ENCODE measurements at regions not wholly inside any gene's neighbourhood (a gene's known extent, or its start where the extent isn't known, plus 50 kb on each side); places are given as distances from the start of the nearest gene placed in this dataset.

GRCh38 chr7:98518159-98518947, 98.7 kb upstream of the NPTX2 start:
- no peak for DNase-seq (ENCODE audit: low read depth)
- H3K4me3 ChIP-seq (ENCODE audit: low read depth, low read length), result no peak overlapping the region
- TF ChIP-seq CTCF (IDR thresholded peaks at IDR 0.05; ENCODE audit: low read depth, low read length, missing control alignments), result no peak

GRCh38 chr7:98515201-98515600, 101.9 kb upstream of the NPTX2 start:
- no peak for TF ChIP-seq CTCF (IDR thresholded peaks at IDR 0.05; ENCODE audit: low read depth, low read length, missing control alignments)
- no peak for DNase-seq (ENCODE audit: low read depth)
- H3K4me3 ChIP-seq (ENCODE audit: low read depth, low read length), result no peak overlapping the region

- no peak for TF ChIP-seq CTCF (IDR thresholded peaks at IDR 0.05; ENCODE audit: low read depth, low read length, missing control alignments)
- no peak for DNase-seq (ENCODE audit: low read depth)
- no peak overlapping the region for H3K4me3 ChIP-seq (ENCODE audit: low read depth, low read length)
These were observed 102.7 kb upstream of the NPTX2 start for GRCh38 chr7:98514211-98515031.

- TF ChIP-seq CTCF (IDR thresholded peaks at IDR 0.05; ENCODE audit: low read depth, low read length, missing control alignments), result no peak
- no peak overlapping the region for H3K4me3 ChIP-seq (ENCODE audit: low read depth, low read length)
- DNase-seq (ENCODE audit: low read depth), result no peak
These were observed 105.9 kb upstream of the NPTX2 start for GRCh38 chr7:98511175-98511574.

GRCh38 chr7:98509836-98510235, 107.2 kb upstream of the NPTX2 start:
- no peak for DNase-seq (ENCODE audit: low read depth)
- no peak for TF ChIP-seq CTCF (IDR thresholded peaks at IDR 0.05; ENCODE audit: low read depth, low read length, missing control alignments)

GRCh38 chr7:98506471-98506870, 105.6 kb upstream of the BAIAP2L1 start:
- no peak overlapping the region for H3K4me3 ChIP-seq (ENCODE audit: low read depth, low read length)
- TF ChIP-seq CTCF (IDR thresholded peaks at IDR 0.05; ENCODE audit: low read depth, low read length, missing control alignments), result no peak
- no peak for DNase-seq (ENCODE audit: low read depth)

More at GRCh38 chr7:98509836-98510235, 107.2 kb upstream of the NPTX2 start:
- no peak overlapping the region for H3K4me3 ChIP-seq (ENCODE audit: low read depth, low read length)
